ENCODE measurements at regions not wholly inside any gene's neighbourhood (a gene's known extent, or its start where the extent isn't known, plus 50 kb on each side); places are given as distances from the start of the nearest gene placed in this dataset.

DNA sequence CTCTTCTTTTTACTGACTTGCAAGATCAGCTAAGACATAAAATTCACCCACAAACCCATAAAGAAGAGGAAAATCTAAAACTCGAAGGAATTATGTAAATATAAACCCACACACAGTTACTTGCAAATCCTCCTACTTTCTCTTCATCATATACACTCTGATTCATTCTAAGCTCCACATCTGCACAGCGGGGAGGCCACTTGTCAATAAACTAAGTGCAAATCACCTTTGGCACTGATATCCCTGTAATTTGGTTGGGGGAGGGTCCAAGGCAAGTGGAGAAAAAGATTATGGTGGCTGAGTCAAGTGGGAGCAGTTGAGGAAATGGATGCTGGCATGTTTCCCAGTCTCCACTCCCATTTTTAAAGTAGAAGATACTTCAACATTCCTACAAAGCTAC is 596.5 kb downstream of the MATN1 start:
- TF ChIP-seq SUZ12 (IDR thresholded peaks at IDR 0.05; ENCODE audit: extremely low read depth, insufficient read depth, insufficient read length) (no peak), YY1 (IDR thresholded peaks at IDR 0.05; ENCODE audit: insufficient read depth, insufficient read length) (no peak), ZNF274 (IDR thresholded peaks at IDR 0.05; ENCODE audit: low read depth, low read length) (no peak)
- Histone ChIP-seq H3K4me1 (ENCODE audit: insufficient read depth, insufficient read length) (no peaks in the 10 kb centered on the region), H3K9me3 (ENCODE audit: insufficient read depth, low read length) (no peaks in the 10 kb centered on the region), H3K4me3 (ENCODE audit: insufficient read length, low read depth) (no peak overlapping the region), H3K9ac (ENCODE audit: insufficient read length, low read depth) (no peak overlapping the region), H3K27me3 (ENCODE audit: insufficient read depth, insufficient read length) (no peaks in the 10 kb centered on the region), H3K36me3 (ENCODE audit: insufficient read depth, insufficient read length, low read length) (no peaks in the 10 kb centered on the region)
- no peak for DNase-seq (ENCODE audit: low read depth, low spot score)

DNA sequence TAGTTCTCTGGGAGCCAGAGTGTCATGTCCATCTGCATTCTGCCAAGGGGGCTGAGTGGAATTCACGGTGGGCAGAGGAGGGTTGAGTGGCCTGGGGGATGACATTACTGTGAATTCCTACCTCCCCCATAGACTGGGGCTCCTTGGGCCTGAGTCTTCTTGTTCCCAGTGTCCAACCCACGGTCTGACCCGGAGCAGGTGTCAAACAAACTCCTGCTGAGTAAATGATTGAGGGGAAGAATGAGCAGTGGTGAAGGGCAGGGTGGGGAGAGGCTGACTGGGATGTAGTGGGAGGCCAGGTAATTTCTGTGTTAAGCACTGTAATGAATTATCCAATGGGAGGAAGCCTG is 597.6 kb downstream of the MATN1 start:
- Histone ChIP-seq H3K9ac (ENCODE audit: insufficient read length, low read depth) (no peak overlapping the region), H3K9me3 (ENCODE audit: insufficient read depth, low read length) (no peaks in the 10 kb centered on the region), H3K36me3 (ENCODE audit: insufficient read depth, insufficient read length, low read length) (no peaks in the 10 kb centered on the region), H3K4me1 (ENCODE audit: insufficient read depth, insufficient read length) (no peaks in the 10 kb centered on the region), H3K4me3 (ENCODE audit: insufficient read length, low read depth) (no peak overlapping the region), H3K27me3 (ENCODE audit: insufficient read depth, insufficient read length) (no peaks in the 10 kb centered on the region)
- TF ChIP-seq SUZ12 (IDR thresholded peaks at IDR 0.05; ENCODE audit: extremely low read depth, insufficient read depth, insufficient read length): no peak
- no peak for TF ChIP-seq YY1 (IDR thresholded peaks at IDR 0.05; ENCODE audit: insufficient read depth, insufficient read length)
- no peak for DNase-seq (ENCODE audit: low read depth, low spot score)

DNA sequence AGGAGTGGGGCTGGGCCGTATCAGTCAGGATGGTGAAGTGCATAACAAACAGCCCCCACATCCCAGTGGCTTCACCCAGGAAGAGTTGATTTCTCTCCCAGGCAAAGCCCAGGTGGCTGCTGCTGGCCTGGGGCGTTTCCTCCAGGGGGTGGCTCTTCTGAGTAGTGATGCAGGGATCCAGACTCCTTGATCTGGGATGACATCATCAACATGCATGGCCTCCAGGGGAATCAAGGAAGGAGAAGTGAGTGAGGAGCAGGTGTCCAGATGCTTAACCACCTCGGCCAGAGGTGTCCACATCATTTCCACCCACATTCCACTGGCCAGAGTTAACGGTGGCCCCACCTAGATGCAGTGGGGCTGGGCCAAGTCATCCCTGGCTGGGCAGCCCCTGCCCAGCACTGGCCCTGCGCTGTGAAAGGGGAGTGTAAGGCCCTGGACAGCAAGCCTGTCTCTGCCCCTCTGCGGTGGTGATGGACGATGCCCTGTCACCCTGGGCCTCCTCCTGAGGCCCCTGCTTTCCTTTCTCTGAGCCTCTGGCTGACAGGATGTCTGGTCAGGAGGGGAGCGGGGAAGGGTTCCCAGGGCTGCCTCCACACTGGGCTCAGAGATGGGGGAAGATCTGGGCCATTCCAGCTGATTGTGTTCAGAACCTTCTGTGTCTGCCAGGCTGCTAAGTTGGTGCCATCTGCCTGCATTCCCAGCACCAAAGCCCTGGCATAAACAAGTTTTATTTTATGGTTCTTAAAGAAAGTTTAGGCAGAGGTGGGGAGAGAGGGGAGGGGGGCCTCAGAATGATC is 598.2 kb downstream of the MATN1 start:
- Histone ChIP-seq H3K4me1 (ENCODE audit: insufficient read depth, insufficient read length) (no peaks in the 10 kb centered on the region), H3K9ac (ENCODE audit: insufficient read length, low read depth) (no peak overlapping the region), H3K9me3 (ENCODE audit: insufficient read depth, low read length) (no peaks in the 10 kb centered on the region), H3K27me3 (ENCODE audit: insufficient read depth, insufficient read length) (no peaks in the 10 kb centered on the region), H3K4me3 (ENCODE audit: insufficient read length, low read depth) (no peak overlapping the region), H3K36me3 (ENCODE audit: insufficient read depth, insufficient read length, low read length) (no peaks in the 10 kb centered on the region)
- no peak for TF ChIP-seq SUZ12 (IDR thresholded peaks at IDR 0.05; ENCODE audit: extremely low read depth, insufficient read depth, insufficient read length)
- no peak for DNase-seq (ENCODE audit: low read depth, low spot score)

DNA sequence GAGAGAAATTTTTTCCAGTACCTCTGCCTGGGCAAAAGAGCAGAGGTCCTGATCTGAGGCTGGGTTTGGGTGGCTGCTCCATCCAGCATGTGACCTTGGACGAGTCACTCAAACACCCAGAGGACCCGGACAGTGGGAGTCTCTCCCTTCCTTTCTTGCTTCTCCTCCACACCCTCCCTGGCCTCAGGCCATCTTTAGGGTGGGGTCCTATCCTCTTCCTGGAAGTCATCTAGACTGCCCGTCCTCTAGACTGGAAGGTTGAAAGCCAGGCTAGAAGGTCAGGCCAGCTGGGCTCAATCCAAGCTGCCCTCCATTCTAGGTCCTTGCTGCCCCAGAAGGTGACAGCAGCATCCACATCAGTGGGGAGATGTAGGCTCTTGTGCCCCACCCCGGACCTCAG is 599.5 kb downstream of the MATN1 start:
- Histone ChIP-seq H3K27me3 (ENCODE audit: insufficient read depth, insufficient read length) (no peaks in the 10 kb centered on the region), H3K4me1 (ENCODE audit: insufficient read depth, insufficient read length) (no peaks in the 10 kb centered on the region), H3K9me3 (ENCODE audit: insufficient read depth, low read length) (no peaks in the 10 kb centered on the region), H3K36me3 (ENCODE audit: insufficient read depth, insufficient read length, low read length) (no peaks in the 10 kb centered on the region), H3K9ac (ENCODE audit: insufficient read length, low read depth) (no peak overlapping the region), H3K4me3 (ENCODE audit: insufficient read length, low read depth) (no peak overlapping the region)
- no peak for DNase-seq (ENCODE audit: low read depth, low spot score)
- TF ChIP-seq YY1 (IDR thresholded peaks at IDR 0.05; ENCODE audit: insufficient read depth, insufficient read length): no peak
- TF ChIP-seq ZNF274 (IDR thresholded peaks at IDR 0.05; ENCODE audit: low read depth, low read length): no peak
- no peak for TF ChIP-seq SUZ12 (IDR thresholded peaks at IDR 0.05; ENCODE audit: extremely low read depth, insufficient read depth, insufficient read length)

- Histone ChIP-seq H3K9me3 (ENCODE audit: insufficient read depth, low read length) (no peaks in the 10 kb centered on the region), H3K36me3 (ENCODE audit: insufficient read depth, insufficient read length, low read length) (no peaks in the 10 kb centered on the region), H3K27me3 (ENCODE audit: insufficient read depth, insufficient read length) (no peaks in the 10 kb centered on the region), H3K4me3 (ENCODE audit: insufficient read length, low read depth) (no peak overlapping the region), H3K9ac (ENCODE audit: insufficient read length, low read depth) (no peak overlapping the region), H3K4me1 (ENCODE audit: insufficient read depth, insufficient read length) (no peaks in the 10 kb centered on the region)
- TF ChIP-seq ZNF274 (IDR thresholded peaks at IDR 0.05; ENCODE audit: low read depth, low read length): no peak
- no peak for TF ChIP-seq SUZ12 (IDR thresholded peaks at IDR 0.05; ENCODE audit: extremely low read depth, insufficient read depth, insufficient read length)
- TF ChIP-seq YY1 (IDR thresholded peaks at IDR 0.05; ENCODE audit: insufficient read depth, insufficient read length): no peak
- DNase-seq (ENCODE audit: low read depth, low spot score): no peak
Measured at GRCh38 chr1:30123036-30123435, 600.3 kb downstream of the MATN1 start.

DNA sequence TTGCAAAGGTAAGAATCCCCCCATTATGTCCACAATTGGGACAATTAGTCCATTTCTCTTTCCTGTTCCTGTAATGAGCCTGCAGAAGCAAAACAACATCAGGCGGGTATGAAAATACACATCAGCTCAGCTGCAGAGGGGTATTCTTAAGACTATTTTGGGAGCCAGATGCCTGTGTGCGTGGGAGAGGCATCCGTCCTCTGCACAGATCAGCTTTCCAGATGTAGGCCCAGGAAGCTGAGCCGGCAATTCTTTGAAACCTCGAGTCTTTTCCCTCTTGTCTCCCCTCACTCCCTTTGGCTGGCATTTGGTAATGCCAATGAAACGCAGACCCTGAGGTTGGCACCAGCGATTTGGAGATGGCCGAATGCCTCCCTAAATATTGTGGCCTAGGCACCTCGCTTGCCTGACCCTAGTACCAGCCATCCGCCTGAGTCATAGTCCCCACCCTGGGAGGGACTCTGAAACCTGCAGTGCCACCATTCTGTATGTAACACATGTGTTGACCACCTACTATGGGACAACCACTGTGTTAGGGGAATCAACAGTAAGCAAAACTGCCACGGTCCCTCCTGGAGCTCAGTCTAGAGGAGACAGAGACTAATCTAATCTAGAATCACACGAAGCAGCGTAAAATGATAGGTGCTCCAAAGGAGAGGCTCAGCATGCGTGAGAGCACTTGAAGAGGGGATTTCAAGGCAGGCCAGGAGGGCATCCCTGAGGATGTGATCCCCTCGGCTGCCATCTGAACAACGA is 603.0 kb downstream of the MATN1 start:
- no peaks in the 10 kb centered on the region for H3K4me1 ChIP-seq (ENCODE audit: insufficient read depth, insufficient read length)
- DNase-seq (ENCODE audit: low read depth, low spot score): no peak
- no peaks in the 10 kb centered on the region for H3K9me3 ChIP-seq (ENCODE audit: insufficient read depth, low read length)
- H3K27me3 ChIP-seq (ENCODE audit: insufficient read depth, insufficient read length): no peaks in the 10 kb centered on the region
- no peak overlapping the region for H3K9ac ChIP-seq (ENCODE audit: insufficient read length, low read depth)
- H3K4me3 ChIP-seq (ENCODE audit: insufficient read length, low read depth): no peak overlapping the region
- TF ChIP-seq SUZ12 (IDR thresholded peaks at IDR 0.05; ENCODE audit: extremely low read depth, insufficient read depth, insufficient read length) (no peak), YY1 (IDR thresholded peaks at IDR 0.05; ENCODE audit: insufficient read depth, insufficient read length) (no peak), ZNF274 (IDR thresholded peaks at IDR 0.05; ENCODE audit: low read depth, low read length) (no peak)
- no peaks in the 10 kb centered on the region for H3K36me3 ChIP-seq (ENCODE audit: insufficient read depth, insufficient read length, low read length)

DNA sequence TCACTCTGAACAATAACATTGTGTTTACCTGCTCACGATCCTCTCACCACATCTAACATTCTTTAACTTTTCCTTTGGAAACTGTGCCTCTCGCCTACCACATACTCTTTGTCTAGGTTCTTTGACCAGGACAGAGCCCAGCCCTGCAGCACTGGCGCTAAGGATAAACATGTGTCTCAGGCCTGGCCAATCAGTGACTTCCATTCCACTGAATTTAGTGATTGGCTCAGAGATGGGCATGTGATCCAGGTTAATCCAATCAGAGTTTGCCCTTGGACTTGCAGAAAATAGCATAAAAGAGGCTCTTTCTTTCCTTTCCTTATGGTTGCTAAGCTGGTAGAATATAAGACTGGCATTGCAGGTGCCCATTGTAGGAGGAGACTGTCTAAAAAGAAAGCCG is 605.7 kb downstream of the MATN1 start:
- Histone ChIP-seq H3K27me3 (ENCODE audit: insufficient read depth, insufficient read length) (no peaks in the 10 kb centered on the region), H3K9ac (ENCODE audit: insufficient read length, low read depth) (no peak overlapping the region), H3K9me3 (ENCODE audit: insufficient read depth, low read length) (no peaks in the 10 kb centered on the region), H3K4me1 (ENCODE audit: insufficient read depth, insufficient read length) (no peaks in the 10 kb centered on the region), H3K4me3 (ENCODE audit: insufficient read length, low read depth) (no peak overlapping the region), H3K36me3 (ENCODE audit: insufficient read depth, insufficient read length, low read length) (no peaks in the 10 kb centered on the region)
- TF ChIP-seq SUZ12 (IDR thresholded peaks at IDR 0.05; ENCODE audit: extremely low read depth, insufficient read depth, insufficient read length): no peak
- TF ChIP-seq YY1 (IDR thresholded peaks at IDR 0.05; ENCODE audit: insufficient read depth, insufficient read length): no peak
- TF ChIP-seq ZNF274 (IDR thresholded peaks at IDR 0.05; ENCODE audit: low read depth, low read length): no peak
- no peak for DNase-seq (ENCODE audit: low read depth, low spot score)

Data from NT2/D1 (cell line).